RWPE1 (cell line): ENCODE measurements at regions not wholly inside any gene's neighbourhood (a gene's known extent, or its start where the extent isn't known, plus 50 kb on each side); places are given as distances from the start of the nearest gene placed in this dataset.

ENCODE experiments used
- CTCF ChIA-PET: fragments of 350-600 bp; sonication (Branson Sonifier 250); formaldehyde crosslinking; extraction: SDS; loops from one replicate; lab custom pipeline; 2021; lab: Yijun Ruan, JAX
- POLR2A ChIA-PET: fragments of 400-600 bp; formaldehyde crosslinking; extraction: SDS; loops from one replicate; lab custom pipeline; 2020; ENCODE audit warnings: antibody characterized with exemption; ENCODE audit not compliant: low non-redundant PET; lab: Yijun Ruan, JAX
- DNase-seq: peaks from one replicate; pipeline ENCODE4 v3.0.0; 2012; ENCODE audit warnings: low spot score
- H3K27ac ChIP-seq: fragments of 450-650 bp; 2 replicates; pipeline ENCODE4 v1.5.1; 2017
- TF ChIP-seq, protein P1 (sequence below): fragments of 450-650 bp; conservative IDR thresholded peaks from 2 replicates; pipeline ENCODE4 v1.5.1; 2017; ENCODE audit warnings: low read depth, mild to moderate bottlenecking

DNA sequence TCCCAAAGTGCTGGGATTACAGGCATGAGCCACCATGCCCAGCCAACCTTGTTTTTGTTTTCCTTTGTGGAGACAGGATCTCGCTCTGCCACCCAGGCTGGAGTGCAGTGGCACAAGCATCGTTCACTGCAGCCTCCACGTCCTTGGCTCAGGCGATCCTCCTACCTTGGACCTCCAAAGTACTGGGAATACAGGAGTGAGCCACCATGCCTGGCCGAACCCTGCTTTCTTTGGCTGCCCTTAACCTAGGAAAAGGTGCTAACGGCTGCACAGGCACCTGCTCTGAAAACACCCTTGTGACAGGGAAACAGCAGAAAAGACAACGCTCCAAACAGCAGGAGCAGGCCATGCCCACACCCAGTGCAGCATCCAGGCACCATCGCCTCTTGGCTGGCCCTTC is 71.9 kb downstream of the OAT start:
- ChIA-PET CTCF (no interaction called here), POLR2A (no interaction called here)
- no peak for DNase-seq
- H3K27ac ChIP-seq: no peak overlapping the region
- TF ChIP-seq, protein P1, sequence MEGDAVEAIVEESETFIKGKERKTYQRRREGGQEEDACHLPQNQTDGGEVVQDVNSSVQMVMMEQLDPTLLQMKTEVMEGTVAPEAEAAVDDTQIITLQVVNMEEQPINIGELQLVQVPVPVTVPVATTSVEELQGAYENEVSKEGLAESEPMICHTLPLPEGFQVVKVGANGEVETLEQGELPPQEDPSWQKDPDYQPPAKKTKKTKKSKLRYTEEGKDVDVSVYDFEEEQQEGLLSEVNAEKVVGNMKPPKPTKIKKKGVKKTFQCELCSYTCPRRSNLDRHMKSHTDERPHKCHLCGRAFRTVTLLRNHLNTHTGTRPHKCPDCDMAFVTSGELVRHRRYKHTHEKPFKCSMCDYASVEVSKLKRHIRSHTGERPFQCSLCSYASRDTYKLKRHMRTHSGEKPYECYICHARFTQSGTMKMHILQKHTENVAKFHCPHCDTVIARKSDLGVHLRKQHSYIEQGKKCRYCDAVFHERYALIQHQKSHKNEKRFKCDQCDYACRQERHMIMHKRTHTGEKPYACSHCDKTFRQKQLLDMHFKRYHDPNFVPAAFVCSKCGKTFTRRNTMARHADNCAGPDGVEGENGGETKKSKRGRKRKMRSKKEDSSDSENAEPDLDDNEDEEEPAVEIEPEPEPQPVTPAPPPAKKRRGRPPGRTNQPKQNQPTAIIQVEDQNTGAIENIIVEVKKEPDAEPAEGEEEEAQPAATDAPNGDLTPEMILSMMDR: no peak

DNA sequence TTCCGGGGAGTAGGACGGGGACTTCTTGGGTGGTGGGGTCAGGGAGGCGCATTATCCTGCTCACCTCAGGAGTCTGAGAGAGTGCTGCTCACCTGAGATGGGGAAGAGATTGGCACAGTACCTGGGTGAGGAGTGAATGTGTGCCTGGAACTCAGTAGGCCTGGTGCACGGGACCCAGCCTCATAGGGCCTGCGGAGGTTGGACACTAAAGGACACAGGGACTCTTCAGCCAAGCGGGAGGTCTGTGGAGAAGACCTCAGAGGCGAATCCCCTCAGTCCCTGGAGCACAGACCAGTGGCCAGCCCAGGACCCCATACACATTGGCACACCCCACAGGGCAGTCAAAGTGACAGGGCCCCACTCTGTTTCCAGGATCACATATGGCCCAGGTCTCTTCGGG is 73.2 kb downstream of the OAT start:
- H3K27ac ChIP-seq: no peak overlapping the region
- no peak for DNase-seq
- ChIA-PET POLR2A (no interaction called here), CTCF (no interaction called here)
- TF ChIP-seq, protein P1: no peak

DNA sequence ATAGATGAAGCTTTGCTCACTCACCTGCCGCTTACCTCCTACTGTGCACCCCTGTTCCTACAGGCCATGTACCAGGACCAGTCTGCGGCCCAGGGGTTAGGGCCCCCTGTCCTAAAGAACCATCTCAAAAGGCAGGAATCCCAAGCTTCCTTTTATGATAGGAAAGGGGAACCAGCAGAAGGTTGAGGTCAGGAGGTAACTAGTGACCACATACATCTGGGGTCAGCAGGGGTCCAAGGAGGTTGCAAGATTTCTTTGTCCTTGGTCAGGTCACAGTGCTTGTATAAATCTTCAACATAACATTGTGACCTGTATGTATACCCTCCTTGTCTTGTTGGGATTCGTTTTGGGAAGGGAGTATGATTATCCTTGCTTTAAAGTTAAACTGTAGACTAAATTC is 73.8 kb downstream of the OAT start:
- TF ChIP-seq, protein P1: no peak
- ChIA-PET CTCF (interaction anchor here (0.6 to 0.9 kb wide), 2 partner anchors 10 to 36 kb away, joined by 3 read pairs; no protein-coding TSS in a partner anchor), POLR2A (no interaction called here)
- H3K27ac ChIP-seq: no peak overlapping the region
- no peak for DNase-seq

DNA sequence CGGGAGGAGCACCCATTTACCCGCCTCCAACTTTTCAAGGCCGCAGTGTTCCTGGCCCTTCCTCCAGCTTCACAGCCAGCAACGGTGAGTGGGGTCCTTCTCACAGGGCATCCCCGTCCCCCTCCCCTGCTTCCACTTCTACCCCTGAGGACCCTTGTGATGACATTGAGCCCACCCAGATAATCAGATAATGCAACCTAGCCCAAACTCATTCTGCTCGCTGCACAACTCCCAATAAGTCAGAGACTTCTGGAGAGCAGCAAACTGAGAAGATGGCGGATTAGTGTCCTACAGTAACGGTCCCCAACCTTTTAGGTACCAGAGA is 74.5 kb downstream of the OAT start:
- CTCF ChIA-PET: interaction anchor here (0.9 kb wide), 1 partner anchor 9 kb away, joined by 3 read pairs; no protein-coding TSS in a partner anchor
- TF ChIP-seq, protein P1: no peak
- POLR2A ChIA-PET: no interaction called here
- no peak overlapping the region for H3K27ac ChIP-seq
- DNase-seq: no peak

DNA sequence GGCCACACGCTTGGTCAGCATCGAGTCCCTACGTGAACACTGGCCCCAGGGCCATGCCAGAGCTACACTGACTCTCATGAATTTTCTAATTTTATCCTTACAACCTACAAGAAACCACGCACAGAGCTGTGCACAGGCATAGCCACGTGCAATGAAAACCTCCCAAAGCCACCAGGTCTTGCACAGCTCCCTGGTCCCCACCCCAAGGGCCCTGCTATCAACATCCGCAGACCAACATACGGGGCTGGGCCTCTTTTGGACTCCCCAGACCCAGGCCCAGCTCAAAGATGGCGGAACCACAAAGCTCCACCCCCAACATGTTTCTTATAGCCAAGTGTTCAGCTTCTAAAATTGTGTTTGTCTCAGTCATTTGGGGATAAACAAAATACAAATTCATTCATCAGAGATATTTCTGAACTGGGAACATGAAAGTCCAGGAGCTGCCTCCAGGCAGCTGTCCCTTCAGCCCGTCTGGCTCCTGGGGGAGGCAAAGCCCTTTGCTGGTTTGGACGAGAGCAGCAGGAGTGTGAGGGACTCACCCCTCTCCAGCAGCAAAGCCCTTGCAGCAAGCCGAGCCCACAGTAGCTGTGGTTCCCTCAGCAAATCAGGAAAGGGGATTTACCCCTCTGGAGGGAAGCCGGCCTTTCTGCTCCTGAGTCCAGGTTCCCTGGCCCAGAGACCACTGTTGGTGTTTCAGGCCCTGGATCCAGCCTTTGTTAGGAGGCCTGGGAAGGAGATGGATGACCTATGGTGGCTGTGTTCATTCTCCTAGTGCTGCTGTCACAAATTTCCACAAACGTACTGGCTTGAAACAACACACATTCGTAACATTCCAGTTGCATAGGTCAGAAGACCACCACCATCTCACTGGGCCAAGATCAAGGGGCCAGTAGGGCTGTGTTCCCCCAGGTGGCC is 75.1 kb downstream of the OAT start:
- no peak for DNase-seq
- TF ChIP-seq, protein P1: no peak
- CTCF ChIA-PET: interaction anchor here (0.6 to 0.9 kb wide), 3 partner anchors 9 to 347 kb away, joined by 3 to 4 read pairs (median 4); no protein-coding TSS in a partner anchor
- 0 out of 2 replicates have a peak overlapping the region, but pooled peaks have one; percentile 5 for H3K27ac ChIP-seq
- POLR2A ChIA-PET: interaction anchor here (0.6 kb wide), 1 partner anchor 190 kb away, joined by 3 read pairs; no protein-coding TSS in a partner anchor

DNA sequence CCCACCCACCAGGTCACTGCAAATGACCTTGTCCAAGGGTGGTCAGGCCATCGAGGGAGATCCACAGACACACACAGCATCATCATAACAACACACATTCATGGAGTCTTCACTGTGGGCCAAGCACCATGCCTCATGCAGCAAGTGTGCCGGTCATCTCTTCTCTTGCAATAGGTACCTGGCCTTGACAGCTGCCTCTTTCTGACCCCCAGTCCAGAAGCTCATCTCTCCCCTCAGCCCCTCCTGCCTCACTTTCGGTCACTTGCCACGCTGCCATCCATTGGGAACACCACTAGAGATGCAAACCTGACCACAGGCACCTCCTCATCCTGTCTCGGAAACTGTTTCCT is 75.9 kb downstream of the OAT start:
- ChIA-PET CTCF (interaction anchor here (0.9 kb wide), 1 partner anchor 197 kb away, joined by 4 read pairs; no protein-coding TSS in a partner anchor), POLR2A (no interaction called here)
- TF ChIP-seq, protein P1: no peak
- peak overlapping the region; percentile 89; the same call in 1 of the 2 replicates for H3K27ac ChIP-seq
- DNase-seq: no peak
